ENCODE measurements at regions not wholly inside any gene's neighbourhood (a gene's known extent, or its start where the extent isn't known, plus 50 kb on each side); places are given as distances from the start of the nearest gene placed in this dataset.
"Not testable (repeated sequence)": the region's sequence is repeated elsewhere in the genome, so short reads cannot be mapped to it uniquely, and the experiment has no call there.

GRCh38 chr21:28003627-28004026 lies 989.0 kb downstream of the LTN1 start:
- H3K4me3 ChIP-seq (ENCODE audit: insufficient read depth, low read depth, low read length, poor library complexity, severe bottlenecking); H3K27me3 ChIP-seq (replicated peaks; ENCODE audit: control insufficient read depth, insufficient read depth, low read length, poor library complexity, severe bottlenecking); H3K27ac ChIP-seq (ENCODE audit: insufficient read depth, low read length, poor library complexity, severe bottlenecking); H3K9me3 ChIP-seq (ENCODE audit: control insufficient read depth, low read length); DNase-seq; H3K4me1 ChIP-seq (ENCODE audit: control insufficient read depth, insufficient read depth, low read length, poor library complexity, severe bottlenecking); H3K36me3 ChIP-seq (ENCODE audit: control insufficient read depth, insufficient read depth, low read length): not testable (repeated sequence)

- not testable (repeated sequence) for H3K4me1 ChIP-seq (ENCODE audit: control insufficient read depth, insufficient read depth, low read length, poor library complexity, severe bottlenecking); H3K4me3 ChIP-seq (ENCODE audit: insufficient read depth, low read depth, low read length, poor library complexity, severe bottlenecking); H3K27me3 ChIP-seq (replicated peaks; ENCODE audit: control insufficient read depth, insufficient read depth, low read length, poor library complexity, severe bottlenecking); DNase-seq; H3K36me3 ChIP-seq (ENCODE audit: control insufficient read depth, insufficient read depth, low read length); H3K27ac ChIP-seq (ENCODE audit: insufficient read depth, low read length, poor library complexity, severe bottlenecking); H3K9me3 ChIP-seq (ENCODE audit: control insufficient read depth, low read length)
Measured at GRCh38 chr21:27996906-27997305, 995.8 kb downstream of the LTN1 start.

GRCh38 chr21:27984663-27985325 lies 1007.9 kb downstream of the LTN1 start:
- H3K4me1 ChIP-seq (ENCODE audit: control insufficient read depth, insufficient read depth, low read length, poor library complexity, severe bottlenecking); H3K27me3 ChIP-seq (replicated peaks; ENCODE audit: control insufficient read depth, insufficient read depth, low read length, poor library complexity, severe bottlenecking); DNase-seq; H3K9me3 ChIP-seq (ENCODE audit: control insufficient read depth, low read length); H3K27ac ChIP-seq (ENCODE audit: insufficient read depth, low read length, poor library complexity, severe bottlenecking); H3K36me3 ChIP-seq (ENCODE audit: control insufficient read depth, insufficient read depth, low read length); H3K4me3 ChIP-seq (ENCODE audit: insufficient read depth, low read depth, low read length, poor library complexity, severe bottlenecking): not testable (repeated sequence)

GRCh38 chr21:27979446-27979845 lies 1012.6 kb upstream of the ADAMTS5 start:
- H3K27me3 ChIP-seq (replicated peaks; ENCODE audit: control insufficient read depth, insufficient read depth, low read length, poor library complexity, severe bottlenecking); H3K27ac ChIP-seq (ENCODE audit: insufficient read depth, low read length, poor library complexity, severe bottlenecking); H3K4me1 ChIP-seq (ENCODE audit: control insufficient read depth, insufficient read depth, low read length, poor library complexity, severe bottlenecking); DNase-seq; H3K9me3 ChIP-seq (ENCODE audit: control insufficient read depth, low read length); H3K36me3 ChIP-seq (ENCODE audit: control insufficient read depth, insufficient read depth, low read length); H3K4me3 ChIP-seq (ENCODE audit: insufficient read depth, low read depth, low read length, poor library complexity, severe bottlenecking): not testable (repeated sequence)

DNA sequence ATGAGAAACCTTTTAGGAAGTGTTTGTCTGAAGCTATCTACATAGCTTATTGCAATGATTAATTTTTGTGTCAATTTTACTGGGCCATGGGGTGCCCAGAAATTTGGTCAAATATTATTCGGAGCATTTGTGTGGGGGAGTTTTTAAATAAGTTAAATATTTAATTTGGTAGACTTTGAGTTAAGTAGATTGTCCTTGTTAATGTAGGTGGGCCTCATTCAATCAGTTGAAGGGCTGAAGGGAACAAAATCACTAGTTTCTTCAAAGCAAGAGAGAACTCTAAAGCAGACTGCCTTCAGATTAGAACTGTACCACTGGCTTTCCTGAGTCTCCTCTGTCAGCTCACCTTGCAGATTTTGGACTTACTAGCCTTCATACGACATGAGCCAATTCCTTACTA lies 1008.6 kb upstream of the ADAMTS5 start:
- no peaks in the 10 kb centered on the region for H3K9me3 ChIP-seq (ENCODE audit: control insufficient read depth, low read length)
- H3K27ac ChIP-seq (ENCODE audit: insufficient read depth, low read length, poor library complexity, severe bottlenecking) = no peak overlapping the region
- H3K4me3 ChIP-seq (ENCODE audit: insufficient read depth, low read depth, low read length, poor library complexity, severe bottlenecking) = no peak overlapping the region
- no peaks in the 10 kb centered on the region for H3K27me3 ChIP-seq (replicated peaks; ENCODE audit: control insufficient read depth, insufficient read depth, low read length, poor library complexity, severe bottlenecking)
- no peaks in the 10 kb centered on the region for H3K36me3 ChIP-seq (ENCODE audit: control insufficient read depth, insufficient read depth, low read length)
- no peaks in the 10 kb centered on the region for H3K4me1 ChIP-seq (ENCODE audit: control insufficient read depth, insufficient read depth, low read length, poor library complexity, severe bottlenecking)
- no peak for DNase-seq

- not testable (repeated sequence) for H3K36me3 ChIP-seq (ENCODE audit: control insufficient read depth, insufficient read depth, low read length); H3K4me3 ChIP-seq (ENCODE audit: insufficient read depth, low read depth, low read length, poor library complexity, severe bottlenecking); H3K27ac ChIP-seq (ENCODE audit: insufficient read depth, low read length, poor library complexity, severe bottlenecking); DNase-seq; H3K4me1 ChIP-seq (ENCODE audit: control insufficient read depth, insufficient read depth, low read length, poor library complexity, severe bottlenecking); H3K27me3 ChIP-seq (replicated peaks; ENCODE audit: control insufficient read depth, insufficient read depth, low read length, poor library complexity, severe bottlenecking); H3K9me3 ChIP-seq (ENCODE audit: control insufficient read depth, low read length)
Measured at GRCh38 chr21:27974152-27974551, 1007.3 kb upstream of the ADAMTS5 start.

GRCh38 chr21:27968240-27968639 lies 1001.4 kb upstream of the ADAMTS5 start:
- H3K27me3 ChIP-seq (replicated peaks; ENCODE audit: control insufficient read depth, insufficient read depth, low read length, poor library complexity, severe bottlenecking); H3K27ac ChIP-seq (ENCODE audit: insufficient read depth, low read length, poor library complexity, severe bottlenecking); H3K4me1 ChIP-seq (ENCODE audit: control insufficient read depth, insufficient read depth, low read length, poor library complexity, severe bottlenecking); H3K4me3 ChIP-seq (ENCODE audit: insufficient read depth, low read depth, low read length, poor library complexity, severe bottlenecking); H3K9me3 ChIP-seq (ENCODE audit: control insufficient read depth, low read length); H3K36me3 ChIP-seq (ENCODE audit: control insufficient read depth, insufficient read depth, low read length); DNase-seq: not testable (repeated sequence)

GRCh38 chr21:27954543-27955165 lies 987.8 kb upstream of the ADAMTS5 start:
- Histone ChIP-seq H3K36me3 (ENCODE audit: control insufficient read depth, insufficient read depth, low read length) (no peaks in the 10 kb centered on the region), H3K27ac (ENCODE audit: insufficient read depth, low read length, poor library complexity, severe bottlenecking) (no peak overlapping the region), H3K27me3 (replicated peaks; ENCODE audit: control insufficient read depth, insufficient read depth, low read length, poor library complexity, severe bottlenecking) (no peaks in the 10 kb centered on the region), H3K9me3 (ENCODE audit: control insufficient read depth, low read length) (no peaks in the 10 kb centered on the region), H3K4me3 (ENCODE audit: insufficient read depth, low read depth, low read length, poor library complexity, severe bottlenecking) (no peak overlapping the region), H3K4me1 (ENCODE audit: control insufficient read depth, insufficient read depth, low read length, poor library complexity, severe bottlenecking) (no peaks in the 10 kb centered on the region)
- DNase-seq = no peak

- no peak overlapping the region for H3K4me3 ChIP-seq (ENCODE audit: insufficient read depth, low read depth, low read length, poor library complexity, severe bottlenecking)
Measured at GRCh38 chr21:27953340-27954045, 986.6 kb upstream of the ADAMTS5 start.

DNA sequence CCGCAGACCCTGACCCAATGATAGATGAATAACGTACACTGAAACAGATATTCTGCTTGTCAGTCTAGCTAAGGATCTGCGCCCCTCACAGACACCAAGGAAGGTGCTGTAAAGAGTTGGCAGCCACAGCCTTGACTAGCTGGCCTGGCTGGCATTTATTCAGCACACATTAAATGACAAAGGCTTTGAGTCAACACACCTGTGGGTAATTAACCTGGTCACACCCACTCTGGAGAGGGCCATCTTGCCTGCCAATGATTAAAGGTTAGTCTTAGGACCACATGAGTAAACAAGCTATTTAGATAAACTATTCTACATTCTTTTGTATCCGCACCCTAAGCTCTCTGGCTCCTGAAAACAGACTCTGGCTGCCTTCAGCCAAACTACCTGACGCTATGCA lies 982.2 kb upstream of the ADAMTS5 start:
- not testable (repeated sequence) for H3K4me3 ChIP-seq (ENCODE audit: insufficient read depth, low read depth, low read length, poor library complexity, severe bottlenecking); H3K27ac ChIP-seq (ENCODE audit: insufficient read depth, low read length, poor library complexity, severe bottlenecking); DNase-seq; H3K4me1 ChIP-seq (ENCODE audit: control insufficient read depth, insufficient read depth, low read length, poor library complexity, severe bottlenecking); H3K27me3 ChIP-seq (replicated peaks; ENCODE audit: control insufficient read depth, insufficient read depth, low read length, poor library complexity, severe bottlenecking); H3K36me3 ChIP-seq (ENCODE audit: control insufficient read depth, insufficient read depth, low read length); H3K9me3 ChIP-seq (ENCODE audit: control insufficient read depth, low read length)

More at GRCh38 chr21:27953340-27954045, 986.6 kb upstream of the ADAMTS5 start:
- H3K27ac ChIP-seq (ENCODE audit: insufficient read depth, low read length, poor library complexity, severe bottlenecking) = no peak overlapping the region
- no peaks in the 10 kb centered on the region for H3K36me3 ChIP-seq (ENCODE audit: control insufficient read depth, insufficient read depth, low read length)
- no peaks in the 10 kb centered on the region for H3K9me3 ChIP-seq (ENCODE audit: control insufficient read depth, low read length)
- H3K4me1 ChIP-seq (ENCODE audit: control insufficient read depth, insufficient read depth, low read length, poor library complexity, severe bottlenecking) = no peaks in the 10 kb centered on the region
- H3K27me3 ChIP-seq (replicated peaks; ENCODE audit: control insufficient read depth, insufficient read depth, low read length, poor library complexity, severe bottlenecking) = no peaks in the 10 kb centered on the region
- DNase-seq = no peak

Data from effector memory CD4-positive, alpha-beta T cell (primary cell).